ENCODE measurements at regions not wholly inside any gene's neighbourhood (a gene's known extent, or its start where the extent isn't known, plus 50 kb on each side); places are given as distances from the start of the nearest gene placed in this dataset.
"Not testable (repeated sequence)": the region's sequence is repeated elsewhere in the genome, so short reads cannot be mapped to it uniquely, and the experiment has no call there.

- DNase-seq (ENCODE audit: low read depth): no peak
These were observed 122.4 kb upstream of the NMUR2 start for GRCh38 chr5:152527358-152528052.

GRCh38 chr5:152529440-152529839 lies 124.4 kb upstream of the NMUR2 start:
- no peak for DNase-seq (ENCODE audit: low read depth)

- no peak for DNase-seq (ENCODE audit: low read depth)
These were observed 127.6 kb upstream of the NMUR2 start for GRCh38 chr5:152532714-152533113.

- DNase-seq (ENCODE audit: low read depth): no peak
These were observed 129.6 kb upstream of the NMUR2 start for GRCh38 chr5:152534641-152535040.

GRCh38 chr5:152542741-152543140 lies 137.7 kb upstream of the NMUR2 start:
- no peak for DNase-seq (ENCODE audit: low read depth)

- no peak for DNase-seq (ENCODE audit: low read depth)
These were observed 141.4 kb upstream of the NMUR2 start for GRCh38 chr5:152546493-152546892.

- no peak for DNase-seq (ENCODE audit: low read depth)
These were observed 142.1 kb upstream of the NMUR2 start for GRCh38 chr5:152547202-152547601.

GRCh38 chr5:152549709-152550108 lies 144.6 kb upstream of the NMUR2 start:
- DNase-seq (ENCODE audit: low read depth): no peak

- DNase-seq (ENCODE audit: low read depth): no peak
These were observed 146.0 kb upstream of the NMUR2 start for GRCh38 chr5:152551061-152551460.

GRCh38 chr5:152556784-152557183 lies 151.7 kb upstream of the NMUR2 start:
- no peak for DNase-seq (ENCODE audit: low read depth)

GRCh38 chr5:152560512-152561137 lies 155.5 kb upstream of the NMUR2 start:
- DNase-seq (ENCODE audit: low read depth): no peak

GRCh38 chr5:152568016-152568415 lies 162.9 kb upstream of the NMUR2 start:
- DNase-seq (ENCODE audit: low read depth): no peak

- DNase-seq (ENCODE audit: low read depth): no peak
These were observed 167.7 kb upstream of the NMUR2 start for GRCh38 chr5:152572812-152573211.

GRCh38 chr5:152584103-152584502 lies 179.0 kb upstream of the NMUR2 start:
- DNase-seq (ENCODE audit: low read depth): no peak

- DNase-seq (ENCODE audit: low read depth): no peak
These were observed 187.3 kb upstream of the NMUR2 start for GRCh38 chr5:152592416-152592815.

GRCh38 chr5:152593388-152593787 lies 188.3 kb upstream of the NMUR2 start:
- no peak for DNase-seq (ENCODE audit: low read depth)

GRCh38 chr5:152595405-152595804 lies 190.3 kb upstream of the NMUR2 start:
- no peak for DNase-seq (ENCODE audit: low read depth)

- no peak for DNase-seq (ENCODE audit: low read depth)
These were observed 194.0 kb upstream of the NMUR2 start for GRCh38 chr5:152599096-152599495.

GRCh38 chr5:152601806-152602732 lies 197.0 kb upstream of the NMUR2 start:
- DNase-seq (ENCODE audit: low read depth): no peak

- DNase-seq (ENCODE audit: low read depth): not testable (repeated sequence)
These were observed 201.0 kb upstream of the NMUR2 start for GRCh38 chr5:152606050-152606449.

- no peak for DNase-seq (ENCODE audit: low read depth)
These were observed 201.8 kb upstream of the NMUR2 start for GRCh38 chr5:152606776-152607364.

GRCh38 chr5:152607401-152608160 lies 202.5 kb upstream of the NMUR2 start:
- no peak for DNase-seq (ENCODE audit: low read depth)
